HepG2 (cell line): ENCODE measurements at regions not wholly inside any gene's neighbourhood (a gene's known extent, or its start where the extent isn't known, plus 50 kb on each side); places are given as distances from the start of the nearest gene placed in this dataset.

Experiments
- POLR2AphosphoS5 ChIP-seq: IDR thresholded peaks from 2 replicates; pipeline ENCODE4 v1.6.1; 2012; ENCODE audit warnings: low read depth, low read length
- RAD21 ChIP-seq: fragments of 450-650 bp; formaldehyde crosslinking; IDR thresholded peaks from 2 replicates; pipeline ENCODE4 v1.5.0; 2020; ENCODE audit warnings: mild to moderate bottlenecking
- SP2 ChIP-seq: sonication (generic); formaldehyde crosslinking; IDR thresholded peaks from 2 replicates; pipeline ENCODE4 v1.5.1; 2020; ENCODE audit warnings: mild to moderate bottlenecking, missing genetic modification reagents
- SP4 ChIP-seq: sonication (generic); formaldehyde crosslinking; IDR thresholded peaks from 2 replicates; pipeline ENCODE4 v1.8.1; 2023; ENCODE audit warnings: mild to moderate bottlenecking, missing genetic modification reagents
- STAG1 ChIP-seq: sonication (generic); formaldehyde crosslinking; IDR thresholded peaks from 2 replicates; pipeline ENCODE4 v1.4.0; 2020; ENCODE audit warnings: missing genetic modification reagents
- ZNF292 ChIP-seq: sonication (generic); formaldehyde crosslinking; IDR thresholded peaks from 2 replicates; pipeline ENCODE4 v1.8.1; 2022; ENCODE audit warnings: mild to moderate bottlenecking, low read depth, missing genetic modification reagents, borderline replicate concordance
- TF ChIP-seq, protein P1 (sequence below), 2 experiments: IDR thresholded peaks; 2 replicates each; pipeline ENCODE4 v1.6.1; 2011 to 2012; ENCODE audit warnings: low read length in 2 of 2, borderline replicate concordance in 1 of 2, low read depth in 1 of 2, mild to moderate bottlenecking in 1 of 2, moderate library complexity in 1 of 2
- TF ChIP-seq, protein P2 (sequence below): sonication (generic); formaldehyde crosslinking; IDR thresholded peaks from 2 replicates; pipeline ENCODE4 v1.4.0; 2020; ENCODE audit warnings: missing genetic modification reagents
- TF ChIP-seq, protein P3 (sequence below): sonication (generic); formaldehyde crosslinking; IDR thresholded peaks from 2 replicates; pipeline ENCODE4 v1.5.0; 2020; ENCODE audit warnings: mild to moderate bottlenecking, missing genetic modification reagents, moderate library complexity
- TF ChIP-seq, protein P4 (sequence below): sonication (generic); formaldehyde crosslinking; IDR thresholded peaks from 2 replicates; pipeline ENCODE4 v1.4.0; 2020; ENCODE audit warnings: low read depth, mild to moderate bottlenecking, missing genetic modification reagents

DNA sequence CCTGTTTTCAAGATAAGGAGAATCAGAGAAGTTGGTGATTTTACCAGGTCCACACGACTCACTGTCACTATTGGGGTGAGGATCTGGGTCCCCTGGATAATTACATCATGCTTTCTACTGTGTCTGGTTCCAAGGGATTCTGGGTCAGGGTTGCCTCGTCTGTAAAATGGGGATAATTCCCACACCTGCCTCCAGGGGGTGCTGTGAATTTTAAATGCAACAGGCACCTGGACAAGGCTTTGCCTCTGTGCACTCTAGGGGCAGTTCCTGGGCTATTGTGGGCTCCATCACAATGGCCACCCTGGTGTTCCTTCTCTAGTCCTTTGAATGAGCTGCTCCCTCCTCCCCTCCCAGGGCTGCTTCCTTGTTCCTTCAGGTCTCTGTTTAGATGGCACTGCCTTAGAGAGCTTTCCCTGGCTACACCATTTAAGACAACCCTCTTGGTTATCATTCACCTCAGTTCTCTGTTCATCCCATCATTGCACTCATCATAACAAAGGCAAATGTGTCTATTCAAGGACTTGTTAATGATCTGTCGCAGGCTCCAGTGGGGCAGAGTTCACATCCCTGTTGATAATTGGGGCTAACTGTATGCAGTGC lies 178.6 kb downstream of the MIAT start:
- TF ChIP-seq SP4 (CRISPR knock-in tag) (no peak), STAG1 (CRISPR knock-in tag) (peak; percentile 41; the same call in 1 of the 2 replicates), ZNF292 (CRISPR knock-in tag) (no peak), RAD21 (CRISPR knock-in tag) (no peak), POLR2AphosphoS5 (no peak), SP2 (CRISPR knock-in tag) (no peak)
- TF ChIP-seq, protein P1, sequence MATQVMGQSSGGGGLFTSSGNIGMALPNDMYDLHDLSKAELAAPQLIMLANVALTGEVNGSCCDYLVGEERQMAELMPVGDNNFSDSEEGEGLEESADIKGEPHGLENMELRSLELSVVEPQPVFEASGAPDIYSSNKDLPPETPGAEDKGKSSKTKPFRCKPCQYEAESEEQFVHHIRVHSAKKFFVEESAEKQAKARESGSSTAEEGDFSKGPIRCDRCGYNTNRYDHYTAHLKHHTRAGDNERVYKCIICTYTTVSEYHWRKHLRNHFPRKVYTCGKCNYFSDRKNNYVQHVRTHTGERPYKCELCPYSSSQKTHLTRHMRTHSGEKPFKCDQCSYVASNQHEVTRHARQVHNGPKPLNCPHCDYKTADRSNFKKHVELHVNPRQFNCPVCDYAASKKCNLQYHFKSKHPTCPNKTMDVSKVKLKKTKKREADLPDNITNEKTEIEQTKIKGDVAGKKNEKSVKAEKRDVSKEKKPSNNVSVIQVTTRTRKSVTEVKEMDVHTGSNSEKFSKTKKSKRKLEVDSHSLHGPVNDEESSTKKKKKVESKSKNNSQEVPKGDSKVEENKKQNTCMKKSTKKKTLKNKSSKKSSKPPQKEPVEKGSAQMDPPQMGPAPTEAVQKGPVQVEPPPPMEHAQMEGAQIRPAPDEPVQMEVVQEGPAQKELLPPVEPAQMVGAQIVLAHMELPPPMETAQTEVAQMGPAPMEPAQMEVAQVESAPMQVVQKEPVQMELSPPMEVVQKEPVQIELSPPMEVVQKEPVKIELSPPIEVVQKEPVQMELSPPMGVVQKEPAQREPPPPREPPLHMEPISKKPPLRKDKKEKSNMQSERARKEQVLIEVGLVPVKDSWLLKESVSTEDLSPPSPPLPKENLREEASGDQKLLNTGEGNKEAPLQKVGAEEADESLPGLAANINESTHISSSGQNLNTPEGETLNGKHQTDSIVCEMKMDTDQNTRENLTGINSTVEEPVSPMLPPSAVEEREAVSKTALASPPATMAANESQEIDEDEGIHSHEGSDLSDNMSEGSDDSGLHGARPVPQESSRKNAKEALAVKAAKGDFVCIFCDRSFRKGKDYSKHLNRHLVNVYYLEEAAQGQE (IDR thresholded peaks at IDR 0.05; ENCODE audit: borderline replicate concordance in 1 of 2, low read depth in 1 of 2, low read length in 2 of 2), result no peak
- TF ChIP-seq, protein P2, sequence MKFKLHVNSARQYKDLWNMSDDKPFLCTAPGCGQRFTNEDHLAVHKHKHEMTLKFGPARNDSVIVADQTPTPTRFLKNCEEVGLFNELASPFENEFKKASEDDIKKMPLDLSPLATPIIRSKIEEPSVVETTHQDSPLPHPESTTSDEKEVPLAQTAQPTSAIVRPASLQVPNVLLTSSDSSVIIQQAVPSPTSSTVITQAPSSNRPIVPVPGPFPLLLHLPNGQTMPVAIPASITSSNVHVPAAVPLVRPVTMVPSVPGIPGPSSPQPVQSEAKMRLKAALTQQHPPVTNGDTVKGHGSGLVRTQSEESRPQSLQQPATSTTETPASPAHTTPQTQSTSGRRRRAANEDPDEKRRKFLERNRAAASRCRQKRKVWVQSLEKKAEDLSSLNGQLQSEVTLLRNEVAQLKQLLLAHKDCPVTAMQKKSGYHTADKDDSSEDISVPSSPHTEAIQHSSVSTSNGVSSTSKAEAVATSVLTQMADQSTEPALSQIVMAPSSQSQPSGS (CRISPR knock-in tag), result no peak
- TF ChIP-seq, protein P3, sequence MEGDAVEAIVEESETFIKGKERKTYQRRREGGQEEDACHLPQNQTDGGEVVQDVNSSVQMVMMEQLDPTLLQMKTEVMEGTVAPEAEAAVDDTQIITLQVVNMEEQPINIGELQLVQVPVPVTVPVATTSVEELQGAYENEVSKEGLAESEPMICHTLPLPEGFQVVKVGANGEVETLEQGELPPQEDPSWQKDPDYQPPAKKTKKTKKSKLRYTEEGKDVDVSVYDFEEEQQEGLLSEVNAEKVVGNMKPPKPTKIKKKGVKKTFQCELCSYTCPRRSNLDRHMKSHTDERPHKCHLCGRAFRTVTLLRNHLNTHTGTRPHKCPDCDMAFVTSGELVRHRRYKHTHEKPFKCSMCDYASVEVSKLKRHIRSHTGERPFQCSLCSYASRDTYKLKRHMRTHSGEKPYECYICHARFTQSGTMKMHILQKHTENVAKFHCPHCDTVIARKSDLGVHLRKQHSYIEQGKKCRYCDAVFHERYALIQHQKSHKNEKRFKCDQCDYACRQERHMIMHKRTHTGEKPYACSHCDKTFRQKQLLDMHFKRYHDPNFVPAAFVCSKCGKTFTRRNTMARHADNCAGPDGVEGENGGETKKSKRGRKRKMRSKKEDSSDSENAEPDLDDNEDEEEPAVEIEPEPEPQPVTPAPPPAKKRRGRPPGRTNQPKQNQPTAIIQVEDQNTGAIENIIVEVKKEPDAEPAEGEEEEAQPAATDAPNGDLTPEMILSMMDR (CRISPR knock-in tag), result peak; percentile 58
- TF ChIP-seq, protein P4, sequence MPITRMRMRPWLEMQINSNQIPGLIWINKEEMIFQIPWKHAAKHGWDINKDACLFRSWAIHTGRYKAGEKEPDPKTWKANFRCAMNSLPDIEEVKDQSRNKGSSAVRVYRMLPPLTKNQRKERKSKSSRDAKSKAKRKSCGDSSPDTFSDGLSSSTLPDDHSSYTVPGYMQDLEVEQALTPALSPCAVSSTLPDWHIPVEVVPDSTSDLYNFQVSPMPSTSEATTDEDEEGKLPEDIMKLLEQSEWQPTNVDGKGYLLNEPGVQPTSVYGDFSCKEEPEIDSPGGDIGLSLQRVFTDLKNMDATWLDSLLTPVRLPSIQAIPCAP (CRISPR knock-in tag), result no peak
